ENCODE measurements at regions not wholly inside any gene's neighbourhood (a gene's known extent, or its start where the extent isn't known, plus 50 kb on each side); places are given as distances from the start of the nearest gene placed in this dataset.

GRCh38 chr20:17866234-17867001 lies 102.2 kb downstream of the SNX5 start (continued):
- no peak for TF ChIP-seq ATF2 (IDR thresholded peaks at IDR 0.05; ENCODE audit: low read length)
- no peak for TF ChIP-seq SP4 (IDR thresholded peaks at IDR 0.05; ENCODE audit: low read length)
- TF ChIP-seq JUND (IDR thresholded peaks at IDR 0.05; ENCODE audit: low read length), result no peak
- no peak for TF ChIP-seq TAF1 (IDR thresholded peaks at IDR 0.05; ENCODE audit: low read depth, low read length)
- TF ChIP-seq RFX5 (IDR thresholded peaks at IDR 0.05; ENCODE audit: borderline replicate concordance, low read depth, low read length), result no peak
- no peak for TF ChIP-seq RBBP5 (IDR thresholded peaks at IDR 0.05; ENCODE audit: borderline replicate concordance, low read depth, low read length)
- TF ChIP-seq ASH2L (IDR thresholded peaks at IDR 0.05; ENCODE audit: low read length), result no peak

Measured in H1 (cell line).